GM21367 (cell line): ENCODE measurements at regions not wholly inside any gene's neighbourhood (a gene's known extent, or its start where the extent isn't known, plus 50 kb on each side); places are given as distances from the start of the nearest gene placed in this dataset.

Experiments used
- ATAC-seq: cut with Tn5 transposase; IDR thresholded peaks from one replicate; pipeline ENCODE4 v1.9.1; 2021; ENCODE audit not compliant: unreplicated experiment

GRCh38 chr5:124156415-124156996 is 589.9 kb downstream of the ZNF608 start:
- ATAC-seq: no peak

- ATAC-seq: no peak
These were observed 591.7 kb downstream of the ZNF608 start for GRCh38 chr5:124154714-124155113.

GRCh38 chr5:124153588-124153987 is 592.9 kb downstream of the ZNF608 start:
- no peak for ATAC-seq

GRCh38 chr5:124148574-124148973 is 597.9 kb downstream of the ZNF608 start:
- no peak for ATAC-seq

- ATAC-seq: no peak
These were observed 606.4 kb downstream of the ZNF608 start for GRCh38 chr5:124140060-124140459.

GRCh38 chr5:124139477-124139876 is 607.0 kb downstream of the ZNF608 start:
- ATAC-seq: no peak

- ATAC-seq: no peak
These were observed 609.8 kb downstream of the ZNF608 start for GRCh38 chr5:124136609-124137008.

GRCh38 chr5:124134941-124135340 is 611.5 kb downstream of the ZNF608 start:
- ATAC-seq: no peak

GRCh38 chr5:124133406-124133805 is 613.0 kb downstream of the ZNF608 start:
- ATAC-seq: no peak

GRCh38 chr5:124132843-124133242 is 613.6 kb downstream of the ZNF608 start:
- no peak for ATAC-seq

- no peak for ATAC-seq
These were observed 615.0 kb downstream of the ZNF608 start for GRCh38 chr5:124131466-124131865.

- ATAC-seq: no peak
These were observed 615.6 kb downstream of the ZNF608 start for GRCh38 chr5:124130816-124131215.

GRCh38 chr5:124128867-124129266 is 616.9 kb downstream of the CSNK1G3 start:
- no peak for ATAC-seq

GRCh38 chr5:124126504-124127217 is 614.7 kb downstream of the CSNK1G3 start:
- ATAC-seq: no peak

- no peak for ATAC-seq
These were observed 612.8 kb downstream of the CSNK1G3 start for GRCh38 chr5:124124711-124125229.

- ATAC-seq: no peak
These were observed 609.2 kb downstream of the CSNK1G3 start for GRCh38 chr5:124121198-124121597.

GRCh38 chr5:124114911-124115310 is 602.9 kb downstream of the CSNK1G3 start:
- ATAC-seq: no peak

- no peak for ATAC-seq
These were observed 599.9 kb downstream of the CSNK1G3 start for GRCh38 chr5:124111886-124112285.

- ATAC-seq: no peak
These were observed 599.0 kb downstream of the CSNK1G3 start for GRCh38 chr5:124110942-124111341.

GRCh38 chr5:124105326-124105725 is 593.3 kb downstream of the CSNK1G3 start:
- ATAC-seq: no peak

GRCh38 chr5:124104821-124105220 is 592.8 kb downstream of the CSNK1G3 start:
- ATAC-seq: no peak

GRCh38 chr5:124104344-124104743 is 592.4 kb downstream of the CSNK1G3 start:
- ATAC-seq: no peak

- no peak for ATAC-seq
These were observed 591.7 kb downstream of the CSNK1G3 start for GRCh38 chr5:124103671-124104070.
